Nucleus accumbens (tissue), 56 donors: ENCODE measurements at regions not wholly inside any gene's neighbourhood (a gene's known extent, or its start where the extent isn't known, plus 50 kb on each side); places are given as distances from the start of the nearest gene placed in this dataset.
"Not testable (repeated sequence)": the region's sequence is repeated elsewhere in the genome, so short reads cannot be mapped to it uniquely, and the experiment has no call there.

Experiments
- DNase-seq, 56 donors: peaks; one replicate each; lab custom pipeline; 2025; lab: John Stamatoyannopoulos, UW

DNA sequence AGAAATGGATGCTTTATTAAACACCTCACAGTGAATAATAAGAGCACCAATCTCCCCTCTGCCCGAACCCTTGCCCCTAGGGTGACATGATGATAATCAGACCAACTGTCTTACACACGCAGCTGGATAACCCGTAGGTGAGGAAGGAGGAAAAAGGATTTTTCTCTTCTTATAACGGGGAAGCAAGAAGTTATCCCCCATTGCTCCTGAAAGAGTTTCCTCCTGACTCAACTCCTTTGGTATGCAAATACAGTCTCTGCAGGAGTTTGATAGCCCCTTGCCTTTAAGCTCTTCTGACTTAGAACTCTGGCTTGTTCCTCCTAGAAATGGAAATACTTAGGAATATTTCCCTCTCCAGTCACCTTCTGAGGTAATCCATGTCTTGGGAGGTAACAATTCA is 455.8 kb downstream of the TMEM135 start:
- DNase-seq: no peak

DNA sequence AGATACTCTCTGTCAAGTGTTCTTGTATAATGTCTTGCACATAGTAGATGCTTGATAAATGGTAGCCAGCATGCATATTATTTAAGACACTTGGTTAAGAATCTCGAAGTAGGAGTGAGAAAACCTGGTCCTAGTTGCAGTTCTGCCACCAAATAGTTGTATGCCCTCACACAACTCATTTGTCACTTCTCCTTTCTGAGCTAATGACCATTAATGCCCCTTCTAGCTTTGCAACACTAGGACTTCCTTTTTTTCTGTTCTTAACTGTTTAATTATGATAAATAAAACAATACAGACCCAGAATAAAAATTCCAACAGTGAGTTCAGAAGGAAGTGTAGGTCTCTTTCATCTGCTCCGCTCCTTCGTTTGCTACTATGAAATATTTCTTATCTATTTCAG is 453.6 kb downstream of the TMEM135 start:
- no peak for DNase-seq

DNA sequence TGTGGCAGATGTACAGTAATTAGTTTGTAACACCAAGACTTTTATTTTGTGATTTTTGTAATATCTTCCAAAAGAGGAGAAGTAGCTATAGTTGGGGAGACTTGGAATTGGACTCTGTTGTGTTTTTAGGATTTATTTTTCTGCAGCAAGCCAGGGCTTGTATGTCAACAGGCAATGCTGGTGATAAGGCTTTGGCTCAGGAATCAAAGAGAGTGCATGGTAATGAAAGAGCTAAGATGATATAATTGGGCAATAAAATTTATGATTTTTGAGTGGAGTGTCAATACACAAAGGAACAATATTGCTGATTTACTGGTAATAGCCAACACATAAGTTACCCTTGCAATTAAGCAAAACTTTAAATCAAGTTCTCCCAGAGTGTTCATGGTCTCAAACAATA is 452.9 kb downstream of the TMEM135 start:
- no peak for DNase-seq

DNA sequence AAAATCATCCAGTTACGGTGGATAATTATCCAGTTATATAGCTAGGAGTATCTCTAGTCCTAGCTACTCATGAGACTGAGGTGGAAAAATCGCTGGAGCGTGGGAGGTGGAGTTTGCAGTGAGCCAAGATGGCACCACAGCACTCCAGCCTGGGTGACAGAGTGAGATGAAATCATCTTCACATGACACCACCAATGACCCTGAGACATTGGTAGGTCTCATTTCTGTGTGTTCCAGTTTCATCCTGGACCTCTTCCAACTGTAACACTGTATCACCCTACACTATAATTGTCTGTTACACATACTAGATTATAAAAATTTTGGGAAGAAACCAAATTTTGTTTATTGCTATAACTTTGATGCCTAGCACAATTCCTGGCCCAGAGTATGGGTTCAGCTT is 446.8 kb downstream of the TMEM135 start:
- DNase-seq: no peak

DNA sequence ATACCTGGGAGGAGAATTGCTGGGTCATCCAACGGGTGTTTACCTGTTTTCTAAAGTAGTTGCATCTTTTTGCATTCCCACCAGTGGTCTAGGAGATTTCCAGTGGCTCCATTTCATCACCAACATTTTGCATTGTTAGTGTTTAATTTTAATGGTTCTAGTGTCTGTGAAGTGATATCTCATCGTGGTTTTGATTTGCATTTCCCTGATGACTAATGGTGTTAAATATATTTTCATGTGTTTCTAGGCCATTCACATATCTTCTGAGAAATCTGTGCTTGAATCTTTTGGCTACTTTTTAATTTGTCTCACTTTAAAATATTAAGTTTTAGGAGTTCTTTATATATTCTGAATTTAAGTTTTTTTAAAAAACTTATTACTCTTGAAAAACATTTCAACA is 439.6 kb downstream of the TMEM135 start:
- no peak for DNase-seq

DNA sequence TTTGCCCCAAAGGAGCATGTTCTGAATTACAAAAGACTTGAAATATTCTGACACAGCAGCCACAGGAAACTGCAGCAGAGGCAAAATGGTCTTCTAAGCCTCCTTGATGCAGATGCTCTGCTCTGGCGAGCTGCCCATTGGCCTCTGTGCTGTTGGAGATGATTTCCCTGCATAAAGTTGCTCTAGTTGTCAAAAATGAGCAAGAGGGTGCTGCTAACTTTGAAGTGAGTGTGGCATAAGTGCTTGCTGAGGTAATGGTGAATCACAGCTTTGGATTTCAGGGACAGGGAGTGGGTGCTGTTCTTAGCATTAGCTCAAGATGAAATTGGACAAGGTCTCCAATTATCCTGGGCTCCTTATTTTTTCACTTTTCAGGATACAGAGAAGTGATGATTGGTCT is 435.4 kb downstream of the TMEM135 start:
- DNase-seq: peak in 1 of 56 donors; percentile 3

DNA sequence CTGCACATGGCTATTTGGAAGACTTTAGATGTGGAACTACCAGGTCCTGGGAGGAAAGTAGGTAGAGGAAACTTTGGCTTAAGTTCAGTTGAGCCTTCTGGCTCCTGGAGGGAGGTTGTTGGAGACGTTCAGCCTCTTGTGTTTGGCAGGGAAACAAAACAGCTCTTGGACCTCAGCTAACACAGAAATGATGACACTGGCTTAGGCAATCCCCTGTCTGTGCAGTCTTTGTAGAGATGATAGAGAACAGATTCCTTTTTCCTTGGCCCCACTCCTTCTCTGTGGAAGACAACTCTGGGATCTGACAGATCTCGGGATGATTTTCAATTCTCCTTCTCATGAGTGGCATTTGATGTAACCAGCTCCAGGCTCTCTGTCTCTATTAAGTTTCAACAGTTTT is 428.5 kb downstream of the TMEM135 start:
- DNase-seq: no peak

DNA sequence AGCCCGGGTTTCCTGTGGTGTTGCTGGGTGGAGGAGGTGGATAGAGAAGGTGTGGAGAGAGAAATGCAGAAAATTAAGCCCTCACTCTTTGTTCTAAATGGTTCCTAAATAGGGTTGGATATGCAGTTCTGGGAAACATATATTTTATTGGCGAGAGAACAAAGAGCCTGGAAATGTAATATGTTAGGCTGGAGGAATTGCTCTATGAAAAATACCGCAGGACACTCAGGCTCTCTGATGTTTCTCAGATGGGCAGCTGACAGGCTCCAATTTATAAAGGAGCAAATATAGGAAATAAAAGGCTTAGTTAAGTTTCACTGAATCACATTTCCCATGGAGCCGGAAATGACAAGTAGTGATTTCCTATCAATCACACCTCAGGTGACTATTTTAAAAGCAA is 428.0 kb downstream of the TMEM135 start:
- DNase-seq: no peak

DNA sequence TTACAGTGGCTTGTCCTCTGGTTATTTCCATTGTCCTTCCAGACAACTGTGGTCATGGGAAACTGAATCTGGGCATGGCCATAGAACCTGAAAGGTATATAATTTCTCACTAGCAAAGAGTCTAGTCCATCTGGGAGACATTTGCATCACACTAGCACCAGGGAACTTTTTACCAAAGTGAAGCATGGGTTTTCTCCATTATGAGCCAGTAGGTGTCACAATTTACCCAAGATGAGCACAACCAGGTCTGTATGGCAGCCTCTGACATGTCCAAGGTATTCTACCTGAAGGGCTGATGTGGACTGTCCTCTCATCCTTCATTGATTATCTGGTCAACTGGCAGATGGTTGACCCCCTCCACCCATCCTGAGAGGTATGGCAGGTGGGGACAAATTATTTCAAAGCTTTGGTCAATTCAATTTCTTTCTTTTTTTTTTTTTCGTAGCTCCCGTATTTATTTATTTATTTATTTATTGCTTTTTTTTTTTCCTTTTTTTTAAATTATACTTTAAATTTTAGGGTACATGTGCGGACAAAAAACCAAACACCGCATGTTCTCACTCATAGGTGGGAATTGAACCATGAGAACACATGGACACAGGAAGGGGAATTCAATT is 425.9 kb downstream of the TMEM135 start:
- no peak for DNase-seq

DNA sequence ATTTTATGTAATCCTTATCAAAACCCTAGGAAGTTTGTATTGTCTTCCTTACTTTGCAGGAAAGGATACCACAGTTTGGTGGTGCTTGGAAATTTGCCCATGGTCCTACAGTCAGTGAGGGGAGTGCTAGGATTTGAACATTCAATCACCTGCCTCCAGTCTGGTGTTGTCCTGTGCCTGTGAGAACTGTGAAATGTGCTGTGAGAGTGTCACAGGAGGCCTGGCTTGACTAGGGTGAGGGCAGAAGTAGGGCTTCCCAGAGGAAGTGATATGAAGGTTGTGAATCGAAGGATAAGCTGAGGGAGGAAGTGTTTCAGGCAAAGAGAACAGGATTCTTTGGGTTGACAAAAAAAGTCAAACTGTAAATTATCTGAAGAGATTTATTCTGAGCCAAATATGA is 424.4 kb downstream of the TMEM135 start:
- no peak for DNase-seq

DNA sequence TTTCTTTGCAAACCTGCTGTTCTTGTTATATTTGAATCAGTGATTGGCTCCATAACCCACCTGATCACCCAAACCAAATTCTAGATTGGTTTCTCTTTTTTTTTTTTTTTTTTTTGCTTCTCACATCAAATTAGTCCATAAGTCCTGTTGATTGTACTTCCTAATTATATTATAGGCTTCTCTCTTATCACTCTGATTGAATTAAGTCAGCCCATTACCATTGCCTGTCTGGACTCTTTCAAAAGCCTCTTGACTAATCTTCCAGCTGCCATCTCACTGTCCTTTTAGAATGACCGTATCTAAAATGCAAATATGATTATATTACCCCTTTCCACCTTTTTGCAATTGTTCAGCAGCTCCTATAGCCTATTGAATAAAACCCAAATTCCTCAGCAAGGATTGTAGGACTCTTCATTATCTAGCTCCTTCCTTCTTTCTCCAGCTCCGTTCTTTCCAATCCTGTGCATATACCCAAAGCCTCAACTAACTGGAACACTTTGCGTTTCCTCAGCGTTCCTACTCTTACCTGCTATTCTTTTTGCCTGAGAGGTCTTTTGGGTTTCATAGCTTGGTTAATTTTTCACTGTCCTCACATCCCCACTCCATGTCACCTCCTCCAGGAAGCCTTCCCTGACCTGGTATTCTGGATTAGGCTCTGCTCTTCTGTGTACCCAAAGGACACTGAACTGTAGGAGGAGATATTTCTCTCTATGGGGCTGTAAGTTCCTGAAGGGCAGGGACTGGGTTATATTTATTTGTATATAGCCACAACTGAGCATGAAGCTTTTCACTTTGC is 423.3 kb downstream of the TMEM135 start:
- no peak for DNase-seq

DNA sequence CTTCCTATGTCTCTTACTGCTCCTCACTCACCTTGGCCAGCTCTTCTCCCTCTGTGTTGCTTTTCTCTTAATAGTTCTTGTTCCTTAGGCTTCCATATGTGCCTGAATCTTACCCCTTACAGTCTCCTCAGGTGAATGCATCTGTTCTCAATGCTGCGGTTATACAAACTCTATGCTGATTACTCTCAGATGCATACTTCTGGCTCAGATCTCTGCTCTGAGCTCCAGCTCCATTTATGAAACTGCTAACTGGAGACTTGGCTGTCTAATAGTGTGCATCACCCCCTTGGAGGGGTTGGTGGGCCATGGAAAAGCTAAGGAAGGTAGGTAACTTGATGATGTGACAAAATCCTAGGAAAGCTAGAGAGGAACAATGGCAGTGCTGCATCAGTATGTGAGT is 422.5 kb downstream of the TMEM135 start:
- no peak for DNase-seq

DNA sequence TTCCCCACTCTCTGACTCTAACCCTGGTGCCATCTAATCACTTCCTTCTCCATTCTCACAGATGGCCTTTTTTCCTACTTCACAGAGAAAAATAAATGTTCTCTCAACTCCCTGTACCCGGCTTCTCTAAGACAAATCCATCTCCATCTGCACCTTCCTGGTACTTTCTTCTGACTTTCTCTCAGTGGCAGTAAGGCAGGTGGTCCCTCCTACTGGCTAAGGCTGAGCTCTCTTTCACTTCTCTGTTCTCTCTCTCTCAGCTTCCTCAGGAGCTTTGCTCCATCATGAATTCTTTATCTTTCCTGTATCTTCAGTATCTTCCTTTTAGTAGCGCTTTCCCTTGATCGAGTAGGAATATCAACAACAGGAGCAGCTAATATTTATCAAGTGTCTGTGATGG is 421.6 kb downstream of the TMEM135 start:
- DNase-seq: no peak

DNA sequence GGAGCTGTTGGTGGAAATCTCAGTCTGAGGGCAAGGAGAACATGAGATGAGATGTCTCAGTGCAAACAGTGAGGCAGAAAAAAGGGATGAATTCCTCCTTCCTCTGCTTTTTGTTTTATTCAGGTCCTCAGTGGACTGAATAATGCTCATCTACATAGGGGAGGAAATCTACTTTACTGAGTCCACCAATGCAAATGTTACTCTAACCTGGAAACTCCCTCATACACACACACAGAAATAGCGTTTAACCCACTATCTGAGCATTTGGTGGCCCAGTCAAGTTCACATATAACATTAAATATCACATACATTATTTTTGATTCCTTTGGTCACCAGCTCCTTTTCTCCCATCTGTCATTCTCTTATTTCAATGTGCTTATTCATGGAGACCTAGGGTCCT is 418.8 kb downstream of the TMEM135 start:
- DNase-seq: no peak

DNA sequence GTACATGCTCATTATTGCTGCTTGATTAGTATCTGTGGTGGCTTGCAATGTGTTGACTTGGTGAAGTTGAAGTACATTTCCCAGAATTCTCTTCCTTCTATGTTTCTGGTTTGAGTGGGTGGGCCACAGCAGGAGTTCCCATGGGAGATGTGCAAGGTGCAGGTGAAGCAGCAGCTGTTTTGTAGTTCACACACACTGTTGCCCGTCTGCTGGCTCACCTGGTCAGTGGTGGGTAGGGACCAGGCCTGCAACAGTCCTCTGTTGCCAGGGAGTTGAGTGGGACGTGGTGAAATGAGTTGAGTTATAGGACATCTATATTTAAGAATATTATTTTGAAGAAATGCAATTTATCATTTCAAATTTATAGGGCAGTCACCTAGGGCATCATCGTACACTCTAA is 417.4 kb downstream of the TMEM135 start:
- no peak for DNase-seq

DNA sequence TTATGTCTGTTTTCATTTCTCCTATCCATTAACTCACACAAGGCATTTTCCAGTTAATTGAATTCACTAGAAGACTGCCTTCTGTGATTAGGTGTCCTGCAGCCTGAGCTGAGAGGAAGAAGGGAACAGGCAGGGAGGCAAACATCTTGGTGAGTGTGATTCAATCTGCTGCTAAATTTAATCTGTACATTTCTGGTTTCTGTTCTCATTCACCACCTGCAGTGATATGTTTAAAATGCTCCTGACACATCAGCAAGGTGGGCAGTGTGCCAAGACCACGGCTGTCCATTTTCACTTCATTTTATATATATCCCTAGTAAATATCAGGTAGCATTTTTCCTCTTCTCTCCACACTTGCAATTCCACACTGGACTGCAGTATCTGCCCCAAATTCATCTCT is 416.5 kb downstream of the TMEM135 start:
- no peak for DNase-seq

DNA sequence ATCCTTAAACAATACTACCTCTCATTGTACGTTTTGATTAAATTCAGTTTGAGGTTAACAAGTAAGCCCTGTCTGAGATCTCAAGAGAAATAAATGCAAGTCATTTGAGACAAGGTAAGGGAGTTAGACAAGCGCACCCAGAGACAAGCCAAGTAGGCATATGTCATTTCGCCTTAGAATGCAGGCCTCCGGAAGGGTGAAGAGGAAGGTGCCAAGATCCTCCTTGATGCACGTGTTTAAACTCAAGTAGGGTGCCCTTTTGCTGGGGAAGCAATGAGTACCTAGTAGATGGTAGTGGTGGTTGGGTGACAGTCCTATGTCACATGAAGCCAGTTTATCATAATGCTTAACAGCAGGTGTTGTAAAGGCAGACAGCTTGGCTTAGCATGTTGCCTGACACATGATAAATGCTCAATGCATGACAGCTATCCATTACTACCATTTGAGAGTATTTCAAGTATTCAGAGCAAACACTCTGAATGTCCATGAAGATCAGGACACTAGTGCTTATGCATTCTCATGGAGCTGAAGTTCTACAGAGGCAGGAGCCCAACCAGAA is 415.9 kb downstream of the TMEM135 start:
- no peak for DNase-seq

DNA sequence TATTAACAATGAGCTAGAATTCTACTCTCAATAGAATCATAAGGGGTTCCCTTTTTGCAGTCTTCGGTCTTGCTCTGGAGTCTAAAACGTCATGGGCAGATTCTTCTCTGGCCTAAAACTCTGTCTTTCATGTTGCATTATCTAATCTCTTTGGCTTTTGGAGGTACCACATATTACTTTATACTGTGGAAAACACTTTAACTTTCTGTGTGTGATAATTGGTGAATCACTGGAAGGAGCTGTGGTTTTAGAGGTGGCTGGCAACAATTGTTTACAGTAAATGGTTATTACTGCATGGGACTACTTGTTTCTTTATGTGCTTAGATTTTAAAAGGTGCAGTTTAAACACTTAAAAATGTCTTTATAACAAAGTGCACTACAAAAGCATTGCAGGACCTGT is 414.3 kb downstream of the TMEM135 start:
- not testable (repeated sequence) for DNase-seq

DNA sequence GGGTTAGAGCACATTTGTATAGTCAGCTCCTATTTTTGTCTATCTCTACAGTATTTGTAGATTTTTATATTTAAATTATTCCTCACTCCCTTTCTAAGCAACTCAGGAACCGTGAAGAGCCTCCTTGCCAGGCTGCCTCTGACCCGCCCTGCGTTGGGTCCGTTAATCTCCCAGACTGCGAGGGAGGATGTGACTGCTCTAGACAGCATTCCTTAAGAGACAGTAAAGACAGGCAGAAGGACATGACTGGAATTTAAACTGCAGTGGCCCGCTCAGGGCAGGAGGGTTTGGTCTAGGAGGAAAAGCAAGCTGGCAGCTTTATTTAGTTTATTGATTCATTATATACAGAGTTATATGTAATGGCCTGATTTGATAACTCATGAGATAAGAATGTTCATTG is 413.7 kb downstream of the TMEM135 start:
- no peak for DNase-seq

DNA sequence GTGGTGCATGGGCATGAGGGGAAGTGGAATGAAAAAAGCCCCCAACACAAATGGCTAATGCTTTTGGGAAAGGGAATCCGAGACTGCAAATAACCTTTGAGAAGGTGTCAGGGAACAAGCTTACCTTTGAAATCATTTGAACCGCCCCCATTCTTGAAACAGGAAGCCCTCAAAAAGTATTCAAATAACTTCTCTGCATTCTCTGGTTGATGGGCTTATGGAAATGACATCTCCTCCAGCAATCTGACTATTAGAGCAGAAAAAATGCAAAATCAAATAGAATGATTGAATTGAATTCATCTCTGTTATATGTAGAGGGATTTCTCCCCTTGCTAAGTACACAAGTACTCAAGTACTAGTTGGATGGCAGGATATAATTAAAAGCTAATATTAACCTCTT is 409.9 kb downstream of the TMEM135 start:
- DNase-seq: no peak

DNA sequence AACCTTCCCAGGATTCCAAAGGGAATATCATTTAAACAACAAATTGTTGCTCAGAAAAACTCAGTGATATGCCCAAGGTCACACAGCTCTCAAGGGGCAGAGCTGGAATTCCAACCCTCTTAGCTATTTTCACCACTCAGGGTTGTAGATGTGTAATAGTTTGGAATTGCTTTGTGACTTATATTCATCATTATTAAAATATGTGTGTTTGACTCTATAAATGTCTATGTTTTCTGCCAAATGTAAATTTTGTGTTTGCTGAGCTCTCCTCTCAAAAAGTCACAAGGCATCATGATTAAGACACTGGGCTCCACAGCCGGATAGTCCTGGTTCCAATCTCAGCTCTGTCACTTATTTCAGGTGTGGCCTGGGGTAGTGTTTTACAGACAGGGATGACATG is 407.3 kb downstream of the TMEM135 start:
- DNase-seq: no peak

DNA sequence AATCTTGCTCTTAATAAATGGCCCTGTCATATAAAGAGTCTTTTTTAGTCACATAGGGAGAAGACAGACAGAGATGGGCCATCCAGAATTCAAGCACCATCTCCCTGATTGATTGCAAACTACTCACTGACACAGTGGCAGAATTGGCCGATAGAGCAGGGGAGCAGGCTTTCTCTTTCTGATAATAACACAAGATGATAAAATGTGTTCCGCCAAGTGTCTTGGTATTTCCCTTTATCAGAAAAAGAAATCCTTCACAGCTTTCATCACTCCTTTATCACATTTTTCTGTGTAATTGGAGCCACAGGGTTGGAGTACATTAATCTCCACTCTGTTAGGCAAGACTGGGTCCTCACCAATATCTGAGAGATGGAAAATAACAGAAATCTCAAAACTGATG is 406.0 kb downstream of the TMEM135 start:
- DNase-seq: no peak
